HG03060 (cell line): ENCODE measurements at regions not wholly inside any gene's neighbourhood (a gene's known extent, or its start where the extent isn't known, plus 50 kb on each side); places are given as distances from the start of the nearest gene placed in this dataset.

Source experiments
- ATAC-seq: cut with Tn5 transposase; IDR thresholded peaks from one replicate; pipeline ENCODE4 v1.9.1; 2021; ENCODE audit warnings: low read depth, moderate number of reproducible peaks; ENCODE audit not compliant: unreplicated experiment

GRCh38 chr19:29263305-29264135, 50.6 kb upstream of the UQCRFS1 start:
- ATAC-seq, result no peak

DNA sequence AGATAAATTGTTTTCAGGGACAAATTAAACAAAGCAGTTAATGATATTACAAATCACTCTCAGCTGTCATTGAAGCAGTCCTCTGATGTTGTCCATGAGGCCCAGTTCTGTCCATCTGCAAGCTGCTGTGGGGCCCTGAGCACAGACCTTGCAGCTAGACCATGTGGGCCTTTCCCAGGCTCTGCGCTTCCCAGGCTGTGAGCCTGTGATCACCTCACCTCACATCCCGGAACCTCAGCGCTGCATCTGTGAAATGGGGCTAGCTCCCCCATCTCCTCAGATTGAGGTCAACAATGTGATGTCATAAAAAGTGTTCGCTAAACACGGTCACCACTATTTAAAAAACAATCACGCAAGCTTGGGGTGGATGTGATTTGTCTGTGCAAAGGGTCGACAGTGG, 51.9 kb upstream of the UQCRFS1 start:
- no peak for ATAC-seq

GRCh38 chr19:29265436-29265835, 52.5 kb upstream of the UQCRFS1 start:
- ATAC-seq, result no peak

DNA sequence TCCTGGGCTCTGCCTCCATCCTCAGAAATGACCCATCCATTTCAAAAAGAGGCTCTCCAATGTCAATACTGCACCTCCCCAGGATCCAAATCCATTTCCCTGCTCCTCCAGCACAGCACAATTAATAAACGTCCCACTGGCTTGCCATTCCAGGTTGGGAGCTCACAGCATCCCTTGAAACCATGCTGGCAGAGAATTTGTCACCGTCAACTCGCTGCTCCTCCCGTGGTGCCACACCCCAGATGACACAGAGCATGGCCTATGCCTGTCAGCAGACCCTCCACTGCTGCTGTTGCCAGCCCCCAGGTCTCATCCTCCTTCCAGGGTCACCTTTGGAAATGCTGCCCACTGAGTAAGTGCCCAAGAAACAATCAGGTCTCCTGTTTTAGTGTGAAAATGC, 53.0 kb upstream of the UQCRFS1 start:
- no peak for ATAC-seq

DNA sequence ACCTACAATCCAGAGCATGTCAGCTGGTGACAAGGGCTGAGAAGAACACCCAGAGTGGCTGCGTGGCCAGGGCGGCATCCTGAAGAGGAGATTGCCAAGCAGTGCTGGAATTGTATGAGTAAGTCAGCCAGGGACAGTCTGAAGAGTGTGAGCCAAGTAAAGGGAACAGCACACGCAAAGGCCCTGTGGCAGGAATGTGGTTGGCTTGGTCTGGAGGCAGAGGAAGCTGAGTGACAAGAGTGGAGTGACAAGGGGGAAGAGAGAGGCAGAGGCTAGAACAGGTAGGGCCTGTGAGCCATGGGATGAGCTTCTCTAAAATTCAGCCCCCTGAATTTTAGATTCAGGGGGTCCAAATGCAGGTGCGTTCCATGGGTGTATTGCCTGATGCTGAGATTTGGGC, 53.7 kb upstream of the UQCRFS1 start:
- no peak for ATAC-seq

GRCh38 chr19:29267701-29268100, 54.8 kb upstream of the UQCRFS1 start:
- ATAC-seq, result no peak

DNA sequence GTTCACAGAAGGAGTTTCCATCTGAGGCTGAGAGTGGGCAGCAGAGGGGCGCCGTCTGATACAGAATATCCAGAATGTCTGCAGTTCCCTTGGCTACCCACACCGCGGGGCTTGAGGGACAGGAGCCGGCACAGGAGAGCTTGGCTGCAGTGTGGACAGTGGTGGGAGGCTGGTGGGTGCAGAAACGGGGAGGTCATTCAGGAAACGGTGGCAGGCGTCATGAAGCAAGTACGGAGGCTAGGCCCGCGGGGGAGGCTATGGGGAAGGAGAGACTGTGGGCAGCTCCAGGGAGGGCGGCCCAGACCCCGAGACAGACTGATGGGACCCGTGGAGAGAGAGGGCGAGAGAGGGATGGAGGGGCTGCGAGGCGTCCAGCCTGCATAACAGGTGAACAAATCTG, 55.2 kb upstream of the UQCRFS1 start:
- ATAC-seq, result no peak

- ATAC-seq, result no peak
Measured at GRCh38 chr19:29268721-29269393, 55.9 kb upstream of the UQCRFS1 start.

GRCh38 chr19:29269641-29270040, 56.7 kb upstream of the UQCRFS1 start:
- ATAC-seq, result no peak

DNA sequence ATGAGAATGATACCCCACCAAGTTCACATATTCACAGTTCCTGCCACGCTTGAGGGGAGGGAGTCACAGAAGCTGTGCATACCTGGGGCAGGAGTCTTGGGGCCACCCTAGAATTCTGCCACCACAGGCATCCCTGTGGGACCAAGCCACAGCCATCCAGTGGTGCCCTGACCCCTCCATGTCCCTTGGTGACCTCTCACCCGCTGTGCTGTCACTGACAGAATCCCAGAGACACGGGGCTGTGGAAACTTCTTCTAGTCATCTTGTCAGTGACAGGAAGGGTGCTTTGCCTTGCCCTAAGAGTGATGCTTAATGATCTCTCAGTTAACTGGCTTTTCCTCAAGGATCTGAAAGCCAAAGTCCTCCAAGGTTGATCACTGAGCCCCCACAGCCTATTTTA, 58.4 kb upstream of the UQCRFS1 start:
- ATAC-seq, result no peak

DNA sequence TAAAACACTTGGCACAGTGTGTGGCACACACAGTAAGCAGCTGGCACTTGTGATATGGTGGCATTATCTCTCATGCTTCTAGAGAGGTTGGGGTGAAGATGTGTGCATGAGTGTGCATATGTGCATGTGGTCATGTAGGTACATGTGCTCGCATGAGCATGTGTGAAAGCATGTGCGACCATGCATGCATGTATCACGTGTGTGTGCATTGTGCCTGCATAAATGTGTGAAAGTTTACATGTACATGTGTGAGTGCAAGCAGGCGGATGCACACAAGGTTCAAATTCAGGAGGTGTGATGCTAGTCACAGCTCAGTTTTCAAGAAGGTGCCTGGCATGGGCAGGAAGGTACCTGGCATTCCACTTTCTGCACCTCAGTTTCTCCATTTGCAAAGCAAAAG, 59.0 kb upstream of the UQCRFS1 start:
- no peak for ATAC-seq

GRCh38 chr19:29273000-29273640, 60.2 kb upstream of the UQCRFS1 start:
- ATAC-seq, result no peak

DNA sequence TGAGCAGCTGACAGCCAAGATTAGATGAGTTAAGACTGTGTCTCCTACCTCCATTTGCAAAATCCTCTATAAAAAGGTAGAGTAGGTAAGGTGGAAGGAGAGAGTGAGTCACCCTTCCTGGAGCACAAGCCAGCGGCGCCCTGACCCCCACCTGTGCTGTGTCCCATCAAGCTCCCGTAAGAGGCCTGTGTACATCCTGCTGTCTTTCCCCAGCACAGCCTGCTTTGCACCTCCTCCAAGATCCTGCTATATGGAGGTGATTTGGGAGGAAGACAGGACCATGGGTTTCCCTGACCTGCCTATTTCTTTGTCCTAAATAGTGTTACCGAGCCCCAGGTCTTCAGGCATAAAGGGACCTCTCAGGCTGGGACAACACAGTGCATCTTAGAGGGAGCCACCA, 62.3 kb upstream of the UQCRFS1 start:
- ATAC-seq, result no peak

- ATAC-seq, result peak; percentile 90
Measured at GRCh38 chr19:29277102-29277501, 64.2 kb upstream of the UQCRFS1 start.

DNA sequence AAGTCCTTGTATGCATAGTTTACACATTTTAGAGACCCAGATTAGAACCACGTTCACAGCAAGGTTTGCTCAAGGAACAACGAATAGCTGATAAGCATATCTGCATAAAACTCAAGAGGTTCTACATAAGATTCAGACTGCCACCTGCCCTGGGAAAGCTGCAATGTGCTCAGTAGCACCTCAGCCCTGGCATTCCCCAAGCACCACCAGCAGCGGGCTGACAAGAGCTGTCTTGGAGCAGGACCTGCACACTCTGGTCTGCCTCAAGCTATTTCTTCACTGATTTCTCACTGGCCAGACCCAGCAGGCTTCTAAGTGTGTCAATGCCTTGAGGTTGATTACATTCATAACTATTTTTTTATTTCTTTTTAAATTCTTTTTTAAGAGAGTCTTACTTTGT, 65.8 kb upstream of the UQCRFS1 start:
- ATAC-seq, result no peak

GRCh38 chr19:29283366-29283765, 70.4 kb upstream of the UQCRFS1 start:
- ATAC-seq, result no peak

- ATAC-seq, result no peak
Measured at GRCh38 chr19:29285187-29285687, 72.3 kb upstream of the UQCRFS1 start.

DNA sequence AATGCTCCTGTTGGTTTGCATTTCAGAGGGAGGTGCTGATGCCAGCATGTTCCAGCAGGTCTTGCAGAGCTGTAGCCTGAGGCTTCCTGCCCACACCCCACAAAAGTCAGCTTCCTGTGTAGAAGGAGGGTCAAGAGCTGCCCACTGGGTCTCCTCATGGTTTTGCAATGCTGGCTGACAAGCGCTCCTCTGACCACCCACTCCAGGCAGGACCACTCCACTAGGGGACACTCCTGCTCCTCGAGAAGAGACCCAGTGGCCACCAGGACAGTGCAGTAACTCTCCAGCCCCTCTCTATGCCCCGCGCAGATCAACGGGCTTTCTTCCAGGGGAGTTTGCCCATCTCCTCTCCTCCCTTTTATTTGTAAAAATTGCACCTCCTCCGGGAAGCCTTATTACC, 72.9 kb upstream of the UQCRFS1 start:
- no peak for ATAC-seq

DNA sequence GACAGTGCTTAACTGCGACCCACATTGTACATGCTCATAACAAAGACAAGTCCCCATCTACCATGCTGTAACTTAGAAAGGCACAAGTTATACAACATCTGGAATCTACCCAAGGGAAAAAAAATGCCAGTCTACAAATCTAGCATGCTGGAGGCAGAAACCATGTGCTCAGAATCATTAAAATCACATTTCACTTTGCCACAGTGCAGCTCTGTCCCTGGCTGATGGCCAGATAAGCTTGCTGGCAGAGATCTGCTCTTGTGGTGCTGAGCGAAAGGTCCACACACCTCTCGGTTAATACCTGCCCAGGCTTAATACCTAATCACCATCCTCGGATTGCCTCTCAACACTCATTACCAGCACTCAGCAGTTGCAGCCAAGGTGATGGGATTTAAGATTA, 74.1 kb upstream of the UQCRFS1 start:
- ATAC-seq, result no peak

DNA sequence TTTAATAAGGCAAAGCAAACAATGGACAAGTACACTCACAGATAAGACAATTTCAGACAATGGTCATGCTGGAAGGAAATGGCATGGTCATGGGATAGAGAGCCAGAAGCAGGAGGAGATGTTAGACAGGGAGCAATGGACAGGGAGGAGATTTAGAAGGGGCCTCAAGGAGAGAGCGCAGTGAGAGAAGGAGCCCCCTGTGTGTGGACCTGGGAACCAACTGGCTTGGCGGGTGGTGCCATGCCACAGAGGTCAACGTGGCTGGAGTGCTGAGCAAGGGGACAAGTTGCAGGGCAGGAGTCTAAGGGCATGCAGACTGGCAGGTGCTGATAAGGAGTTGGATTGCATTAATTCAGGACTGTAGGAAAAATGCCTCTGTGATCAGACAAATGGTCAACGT, 75.3 kb upstream of the UQCRFS1 start:
- ATAC-seq, result no peak

DNA sequence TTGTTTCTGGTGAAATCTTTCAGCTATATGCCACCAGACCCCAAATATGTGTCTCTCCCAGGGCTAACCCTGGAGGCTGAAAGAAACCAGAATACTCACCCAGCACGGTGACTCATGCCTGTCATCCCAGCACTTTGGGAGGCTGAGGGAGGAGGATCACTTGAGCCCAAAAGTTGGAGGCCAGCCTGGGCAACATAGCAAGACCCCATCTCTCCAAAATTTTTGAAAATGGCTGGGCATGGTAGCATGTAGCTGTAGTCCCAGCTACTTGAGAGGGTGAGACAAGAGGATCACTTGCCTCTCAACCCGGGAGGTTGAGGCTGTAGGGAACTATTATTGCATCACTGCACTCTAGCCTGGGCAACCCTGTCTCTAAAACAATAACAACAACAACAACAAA, 76.1 kb upstream of the UQCRFS1 start:
- ATAC-seq, result no peak

- no peak for ATAC-seq
Measured at GRCh38 chr19:29290853-29291252, 77.9 kb upstream of the UQCRFS1 start.
